ENCODE measurements at regions not wholly inside any gene's neighbourhood (a gene's known extent, or its start where the extent isn't known, plus 50 kb on each side); places are given as distances from the start of the nearest gene placed in this dataset.
A peak's percentile ranks its signal among the peaks of the same experiment; 100 is the strongest.

DNA sequence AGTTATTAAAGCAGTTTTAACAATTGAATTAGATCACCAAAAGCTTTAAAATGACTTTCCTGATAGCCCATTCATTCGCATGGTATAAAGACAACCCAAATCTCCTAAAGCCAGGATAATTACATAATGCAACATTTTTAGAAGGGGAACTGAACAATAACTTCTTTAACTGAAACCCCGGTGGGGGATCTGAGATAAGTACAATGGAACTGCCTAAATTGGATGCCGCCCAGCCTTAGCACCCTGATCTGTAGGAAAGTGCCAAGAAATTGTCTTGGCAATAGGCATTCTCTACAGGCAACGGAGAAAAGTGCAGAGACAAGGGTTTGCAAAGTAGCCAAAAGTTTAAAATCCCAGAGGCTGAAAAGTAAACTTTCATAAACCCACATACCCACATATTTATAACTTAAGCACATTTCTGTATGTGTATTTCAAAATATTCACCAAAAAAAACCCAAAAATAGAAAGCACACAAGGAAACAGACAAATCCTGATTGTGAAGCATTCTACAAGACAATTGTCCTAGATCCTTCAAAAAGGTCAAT, 98.8 kb upstream of the BEND6 start:
- Mint-ChIP-seq H3K36me3 (ENCODE audit: insufficient read depth, unreplicated experiment) (peaks cover 8% of the 10 kb centered on the region), H3K9me3 (ENCODE audit: unreplicated experiment) (no peaks in the 10 kb centered on the region), H3K4me3 (ENCODE audit: unreplicated experiment) (no peak overlapping the region), H3K27ac (ENCODE audit: low read depth, unreplicated experiment) (no peak overlapping the region), H3K27me3 (ENCODE audit: insufficient read depth, unreplicated experiment) (no peaks in the 10 kb centered on the region), H3K4me1 (ENCODE audit: insufficient read depth, unreplicated experiment) (peaks cover 22% of the 10 kb centered on the region)
- POLR2A ChIA-PET: no interaction called here
- no TSS peak for BruUV-seq (replicated peaks)
- DNase-seq (ENCODE audit: unreplicated experiment): no peak
- CTCF ChIA-PET: interaction anchor here (10.0 kb wide), 1 partner anchor 145 kb away, joined by 142 read pairs; no protein-coding TSS in a partner anchor
- TF ChIP-seq, protein P1, sequence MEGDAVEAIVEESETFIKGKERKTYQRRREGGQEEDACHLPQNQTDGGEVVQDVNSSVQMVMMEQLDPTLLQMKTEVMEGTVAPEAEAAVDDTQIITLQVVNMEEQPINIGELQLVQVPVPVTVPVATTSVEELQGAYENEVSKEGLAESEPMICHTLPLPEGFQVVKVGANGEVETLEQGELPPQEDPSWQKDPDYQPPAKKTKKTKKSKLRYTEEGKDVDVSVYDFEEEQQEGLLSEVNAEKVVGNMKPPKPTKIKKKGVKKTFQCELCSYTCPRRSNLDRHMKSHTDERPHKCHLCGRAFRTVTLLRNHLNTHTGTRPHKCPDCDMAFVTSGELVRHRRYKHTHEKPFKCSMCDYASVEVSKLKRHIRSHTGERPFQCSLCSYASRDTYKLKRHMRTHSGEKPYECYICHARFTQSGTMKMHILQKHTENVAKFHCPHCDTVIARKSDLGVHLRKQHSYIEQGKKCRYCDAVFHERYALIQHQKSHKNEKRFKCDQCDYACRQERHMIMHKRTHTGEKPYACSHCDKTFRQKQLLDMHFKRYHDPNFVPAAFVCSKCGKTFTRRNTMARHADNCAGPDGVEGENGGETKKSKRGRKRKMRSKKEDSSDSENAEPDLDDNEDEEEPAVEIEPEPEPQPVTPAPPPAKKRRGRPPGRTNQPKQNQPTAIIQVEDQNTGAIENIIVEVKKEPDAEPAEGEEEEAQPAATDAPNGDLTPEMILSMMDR (IDR thresholded peaks at IDR 0.05; ENCODE audit: unreplicated experiment): no peak
- intact Hi-C loops (cut with micrococcal nuclease): no loop called here

DNA sequence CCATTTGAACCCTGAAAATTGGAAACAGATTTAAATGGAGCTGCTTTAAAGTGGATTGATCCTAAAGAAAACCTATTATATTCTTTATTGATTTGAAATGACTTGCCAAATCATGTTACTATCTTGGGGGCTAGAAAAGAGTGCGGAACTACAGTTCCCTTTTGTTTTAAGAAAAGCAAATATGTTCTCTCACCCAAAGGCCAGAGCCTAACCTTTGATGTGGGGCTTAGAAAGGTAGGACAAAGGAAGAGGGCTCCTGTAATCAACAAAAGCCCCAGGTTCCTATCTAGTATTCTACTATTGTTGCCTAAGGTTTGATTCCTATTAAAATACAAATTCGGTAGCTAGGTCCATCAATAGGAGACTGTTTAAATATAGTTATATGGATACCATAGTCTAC, 100.8 kb upstream of the BEND6 start:
- H3K9me3 Mint-ChIP-seq (ENCODE audit: unreplicated experiment): no peaks in the 10 kb centered on the region
- ChIA-PET POLR2A (interaction anchor here (0.6 to 4.4 kb wide), 4 partner anchors 8 to 362 kb away, joined by 3 to 30 read pairs (median 4); no protein-coding TSS in a partner anchor), CTCF (interaction anchor here (1.1 to 10.9 kb wide), 4 partner anchors 11 to 143 kb away, joined by 3 to 208 read pairs (median 113); no protein-coding TSS in a partner anchor)
- no peaks in the 10 kb centered on the region for H3K27me3 Mint-ChIP-seq (ENCODE audit: insufficient read depth, unreplicated experiment)
- peaks cover 11% of the 10 kb centered on the region for H3K36me3 Mint-ChIP-seq (ENCODE audit: insufficient read depth, unreplicated experiment)
- H3K27ac Mint-ChIP-seq (ENCODE audit: low read depth, unreplicated experiment): no peak overlapping the region
- BruUV-seq (replicated peaks): no TSS peak
- peaks cover 30% of the 10 kb centered on the region for H3K4me1 Mint-ChIP-seq (ENCODE audit: insufficient read depth, unreplicated experiment)
- DNase-seq (ENCODE audit: unreplicated experiment): no peak
- intact Hi-C loops (cut with micrococcal nuclease): loop anchor here (5.0 kb wide), 1 partner anchor 482 kb away; no protein-coding TSS in a partner anchor
- H3K4me3 Mint-ChIP-seq (ENCODE audit: unreplicated experiment): no peak overlapping the region
- TF ChIP-seq, protein P1 (IDR thresholded peaks at IDR 0.05; ENCODE audit: unreplicated experiment): no peak

DNA sequence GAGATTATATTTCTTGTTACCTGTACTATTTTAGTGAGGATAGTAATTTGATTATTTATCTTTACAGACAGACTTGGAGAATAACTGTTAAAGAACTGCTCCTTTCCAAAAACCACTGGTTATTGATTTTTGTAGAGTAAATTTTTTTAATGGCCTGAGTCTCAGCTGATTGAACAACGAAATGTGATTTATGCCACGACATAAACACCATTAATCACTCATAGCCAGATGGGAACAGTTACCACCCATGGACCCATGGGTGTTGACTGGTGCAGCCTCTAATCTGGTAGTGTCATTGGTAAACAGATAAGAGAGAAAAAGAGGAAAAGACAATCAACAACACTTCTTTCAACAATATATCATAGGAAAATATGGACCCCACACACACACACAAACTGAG, 101.4 kb upstream of the BEND6 start:
- Mint-ChIP-seq H3K4me3 (ENCODE audit: unreplicated experiment) (no peak overlapping the region), H3K9me3 (ENCODE audit: unreplicated experiment) (no peaks in the 10 kb centered on the region), H3K4me1 (ENCODE audit: insufficient read depth, unreplicated experiment) (peaks cover 30% of the 10 kb centered on the region), H3K27me3 (ENCODE audit: insufficient read depth, unreplicated experiment) (no peaks in the 10 kb centered on the region), H3K27ac (ENCODE audit: low read depth, unreplicated experiment) (no peak overlapping the region), H3K36me3 (ENCODE audit: insufficient read depth, unreplicated experiment) (peaks cover 11% of the 10 kb centered on the region)
- POLR2A ChIA-PET: interaction anchor here (0.8 to 4.4 kb wide), 3 partner anchors 9 to 49 kb away, joined by 3 to 30 read pairs (median 4); no protein-coding TSS in a partner anchor
- CTCF ChIA-PET: interaction anchor here (0.7 to 10.9 kb wide), 12 partner anchors 10 to 245 kb away, joined by 3 to 208 read pairs (median 4); no protein-coding TSS in a partner anchor
- DNase-seq (ENCODE audit: unreplicated experiment): no peak
- intact Hi-C loops (cut with micrococcal nuclease): loop anchor here (5.0 kb wide), 1 partner anchor 481 kb away; no protein-coding TSS in a partner anchor
- no TSS peak for BruUV-seq (replicated peaks)
- TF ChIP-seq, protein P1 (IDR thresholded peaks at IDR 0.05; ENCODE audit: unreplicated experiment): no peak

- Mint-ChIP-seq H3K4me3 (ENCODE audit: unreplicated experiment) (peak overlapping the region; percentile 81), H3K9me3 (ENCODE audit: unreplicated experiment) (no peaks in the 10 kb centered on the region), H3K36me3 (ENCODE audit: insufficient read depth, unreplicated experiment) (peaks cover 11% of the 10 kb centered on the region), H3K27ac (ENCODE audit: low read depth, unreplicated experiment) (peak overlapping the region; percentile 56), H3K4me1 (ENCODE audit: insufficient read depth, unreplicated experiment) (peaks cover 33% of the 10 kb centered on the region), H3K27me3 (ENCODE audit: insufficient read depth, unreplicated experiment) (no peaks in the 10 kb centered on the region)
- intact Hi-C loops (cut with micrococcal nuclease): loop anchor here (5.0 kb wide), 1 partner anchor 480 kb away; no protein-coding TSS in a partner anchor
- no peak for DNase-seq (ENCODE audit: unreplicated experiment)
- ChIA-PET CTCF (interaction anchor here (0.6 to 10.9 kb wide), 27 partner anchors 8 to 461 kb away, joined by 3 to 208 read pairs (median 5); no protein-coding TSS in a partner anchor), POLR2A (interaction anchor here (0.8 to 4.4 kb wide), 9 partner anchors 10 to 215 kb away, joined by 3 to 30 read pairs (median 6); no protein-coding TSS in a partner anchor)
- BruUV-seq (replicated peaks): no TSS peak
- TF ChIP-seq, protein P1 (IDR thresholded peaks at IDR 0.05; ENCODE audit: unreplicated experiment): no peak
Observed at GRCh38 chr6:56852260-56853010, 102.5 kb upstream of the BEND6 start.

Data from MCF 10A (cell line).